Esophagus muscularis mucosa (tissue), 4 donors: ENCODE measurements at regions not wholly inside any gene's neighbourhood (a gene's known extent, or its start where the extent isn't known, plus 50 kb on each side); places are given as distances from the start of the nearest gene placed in this dataset.

Source experiments
- DNase-seq: peaks from one replicate; pipeline ENCODE4 v3.0.0-alpha.2; 2017; ENCODE audit errors: extremely low spot score
- H3K27ac ChIP-seq, 4 donors: fragments of 200-600 bp; sonication (generic); replicated peaks in 1 of 4; 1 replicate in 3 of 4; 2 replicates in 1 of 4; pipeline ENCODE4 v1.5.1; 2016 to 2019; ENCODE audit warnings: mild to moderate bottlenecking in 1 of 4
- H3K27me3 ChIP-seq, 4 donors: fragments of 200-600 bp; sonication (generic); one replicate each; pipeline versions ENCODE4 v1.5.1 to v1.6.0; 2016 to 2019
- H3K36me3 ChIP-seq, 4 donors: fragments of 200-600 bp; sonication (generic); one replicate each; pipeline ENCODE4 v1.5.1; 2016 to 2019
- H3K4me1 ChIP-seq, 4 donors: fragments of 200-600 bp; sonication (generic); one replicate each; pipeline ENCODE4 v1.5.1; 2016 to 2019
- H3K4me3 ChIP-seq, 4 donors: fragments of 200-600 bp; sonication (generic); 1 replicate in 2 of 4; 2 replicates in 2 of 4; pipeline ENCODE4 v1.5.1; 2016 to 2019; ENCODE audit warnings: mild to moderate bottlenecking in 4 of 4, moderate library complexity in 1 of 4
- H3K9me3 ChIP-seq, 4 donors: fragments of 200-600 bp; sonication (generic); 1 replicate in 3 of 4; 2 replicates in 1 of 4; pipeline ENCODE4 v1.5.1; 2016 to 2019
- EP300 ChIP-seq: sonication (generic); formaldehyde crosslinking; IDR thresholded peaks from one replicate; pipeline ENCODE4 v1.6.1; 2017; ENCODE audit warnings: antibody characterized with exemption
- POLR2A ChIP-seq: fragments of 450-650 bp; IDR thresholded peaks from one replicate; pipeline ENCODE4 v1.6.1; 2017; ENCODE audit warnings: antibody characterized with exemption, moderate library complexity, mild to moderate bottlenecking, low read depth
- POLR2AphosphoS5 ChIP-seq, 2 donors: sonication (generic); formaldehyde crosslinking; IDR thresholded peaks; one replicate each; pipeline ENCODE4 v1.6.1; 2017; ENCODE audit warnings: antibody characterized with exemption in 2 of 2
- WGBS: methylation state at CpG from one replicate; pipeline ENCODE4 v1.1.5; 2018; 5-methylcytosine and 5-hydroxymethylcytosine counted together
- intact Hi-C: fragments of 100-400 bp; cut with DNase I; formaldehyde crosslinking; loops from one replicate; pipeline ENCODE4 v1.15.1; 2023
- TF ChIP-seq, protein P1 (sequence below), 3 experiments: fragments of 200-600 bp in 2 of 3; fragments of 450-650 bp in 1 of 3; sonication (generic) in 2 of 3; IDR thresholded peaks; one replicate each; pipeline ENCODE4 v1.5.1; 2017 to 2019; ENCODE audit warnings: antibody characterized with exemption in 3 of 3, mild to moderate bottlenecking in 2 of 3, moderate library complexity in 1 of 3

DNA sequence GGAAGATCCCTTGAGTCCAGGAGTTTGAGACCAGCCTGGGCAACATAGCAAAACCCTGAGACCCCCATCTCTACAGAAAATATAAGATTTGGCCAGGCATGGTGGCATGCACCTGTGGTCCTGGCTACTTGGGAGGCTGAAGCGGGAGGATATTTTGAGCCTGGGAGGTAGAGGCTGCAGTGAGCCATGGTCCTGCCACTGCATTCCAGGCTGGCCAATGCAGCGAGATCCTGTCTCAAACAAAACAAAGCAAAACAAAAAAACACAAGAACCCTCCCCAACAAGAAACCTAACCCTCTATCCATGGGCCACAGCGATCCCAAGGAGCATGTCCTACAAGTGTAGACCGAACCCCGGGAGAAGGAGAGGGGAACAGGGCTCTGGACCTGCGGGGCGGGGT is 133.3 kb downstream of the MGAT5B start:
- intact Hi-C loops = no loop called here
- H3K27ac ChIP-seq = no peak overlapping the region
- no peaks in the 10 kb centered on the region for H3K36me3 ChIP-seq
- H3K4me3 ChIP-seq = no peak overlapping the region
- H3K27me3 ChIP-seq = peaks cover 0 to 60% (median 7%) of the 10 kb centered on the region in 4 donors
- H3K4me1 ChIP-seq = no peaks in the 10 kb centered on the region
- WGBS = 96% methylated on average over 7 of the region's 7 CpGs
- no peak for DNase-seq
- TF ChIP-seq, protein P1, sequence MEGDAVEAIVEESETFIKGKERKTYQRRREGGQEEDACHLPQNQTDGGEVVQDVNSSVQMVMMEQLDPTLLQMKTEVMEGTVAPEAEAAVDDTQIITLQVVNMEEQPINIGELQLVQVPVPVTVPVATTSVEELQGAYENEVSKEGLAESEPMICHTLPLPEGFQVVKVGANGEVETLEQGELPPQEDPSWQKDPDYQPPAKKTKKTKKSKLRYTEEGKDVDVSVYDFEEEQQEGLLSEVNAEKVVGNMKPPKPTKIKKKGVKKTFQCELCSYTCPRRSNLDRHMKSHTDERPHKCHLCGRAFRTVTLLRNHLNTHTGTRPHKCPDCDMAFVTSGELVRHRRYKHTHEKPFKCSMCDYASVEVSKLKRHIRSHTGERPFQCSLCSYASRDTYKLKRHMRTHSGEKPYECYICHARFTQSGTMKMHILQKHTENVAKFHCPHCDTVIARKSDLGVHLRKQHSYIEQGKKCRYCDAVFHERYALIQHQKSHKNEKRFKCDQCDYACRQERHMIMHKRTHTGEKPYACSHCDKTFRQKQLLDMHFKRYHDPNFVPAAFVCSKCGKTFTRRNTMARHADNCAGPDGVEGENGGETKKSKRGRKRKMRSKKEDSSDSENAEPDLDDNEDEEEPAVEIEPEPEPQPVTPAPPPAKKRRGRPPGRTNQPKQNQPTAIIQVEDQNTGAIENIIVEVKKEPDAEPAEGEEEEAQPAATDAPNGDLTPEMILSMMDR (IDR thresholded peaks at IDR 0.05) = no peak
- H3K9me3 ChIP-seq = no peaks in the 10 kb centered on the region

GRCh38 chr17:77002103-77003045 is 134.2 kb downstream of the MGAT5B start:
- intact Hi-C loops = no loop called here
- TF ChIP-seq POLR2AphosphoS5 (IDR thresholded peaks at IDR 0.05) (no peak), EP300 (no peak), POLR2A (no peak)
- TF ChIP-seq, protein P1 (IDR thresholded peaks at IDR 0.05) = no peak
- Histone ChIP-seq H3K27me3 (peaks cover 0 to 60% (median 8%) of the 10 kb centered on the region in 4 donors), H3K36me3 (no peaks in the 10 kb centered on the region), H3K27ac (no peak overlapping the region), H3K9me3 (no peaks in the 10 kb centered on the region), H3K4me1 (no peaks in the 10 kb centered on the region), H3K4me3 (no peak overlapping the region)
- 44% methylated on average over 23 of the region's 23 CpGs for WGBS
- DNase-seq = no peak

DNA sequence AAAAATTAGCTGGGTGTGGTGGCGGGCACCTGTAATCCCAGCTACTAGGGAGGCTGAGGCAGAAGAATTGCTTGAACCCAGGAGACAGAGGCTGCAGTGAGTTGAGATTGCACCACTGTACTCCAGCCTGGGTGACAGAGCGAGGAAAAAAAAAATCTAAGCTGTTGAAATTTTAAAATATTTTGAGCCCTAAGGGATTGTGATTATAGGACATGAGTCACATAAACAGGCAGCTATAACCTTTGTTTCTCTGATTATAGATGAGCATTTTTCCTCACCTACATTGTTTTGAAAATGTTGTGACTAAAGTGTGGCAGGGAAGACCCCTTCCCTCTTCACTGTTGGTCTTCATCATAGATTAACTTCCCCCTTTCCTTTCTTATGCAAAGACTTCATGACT is 135.5 kb downstream of the MGAT5B start:
- Histone ChIP-seq H3K27ac (no peak overlapping the region), H3K27me3 (peaks cover 0 to 68% (median 9%) of the 10 kb centered on the region in 4 donors), H3K36me3 (no peaks in the 10 kb centered on the region), H3K9me3 (no peaks in the 10 kb centered on the region), H3K4me1 (no peaks in the 10 kb centered on the region), H3K4me3 (no peak overlapping the region)
- TF ChIP-seq EP300 (no peak), POLR2A (no peak), POLR2AphosphoS5 (IDR thresholded peaks at IDR 0.05) (no peak)
- TF ChIP-seq, protein P1 (IDR thresholded peaks at IDR 0.05) = no peak
- intact Hi-C loops = no loop called here
- no peak for DNase-seq
- 95% methylated on average over 2 of the region's 2 CpGs for WGBS

DNA sequence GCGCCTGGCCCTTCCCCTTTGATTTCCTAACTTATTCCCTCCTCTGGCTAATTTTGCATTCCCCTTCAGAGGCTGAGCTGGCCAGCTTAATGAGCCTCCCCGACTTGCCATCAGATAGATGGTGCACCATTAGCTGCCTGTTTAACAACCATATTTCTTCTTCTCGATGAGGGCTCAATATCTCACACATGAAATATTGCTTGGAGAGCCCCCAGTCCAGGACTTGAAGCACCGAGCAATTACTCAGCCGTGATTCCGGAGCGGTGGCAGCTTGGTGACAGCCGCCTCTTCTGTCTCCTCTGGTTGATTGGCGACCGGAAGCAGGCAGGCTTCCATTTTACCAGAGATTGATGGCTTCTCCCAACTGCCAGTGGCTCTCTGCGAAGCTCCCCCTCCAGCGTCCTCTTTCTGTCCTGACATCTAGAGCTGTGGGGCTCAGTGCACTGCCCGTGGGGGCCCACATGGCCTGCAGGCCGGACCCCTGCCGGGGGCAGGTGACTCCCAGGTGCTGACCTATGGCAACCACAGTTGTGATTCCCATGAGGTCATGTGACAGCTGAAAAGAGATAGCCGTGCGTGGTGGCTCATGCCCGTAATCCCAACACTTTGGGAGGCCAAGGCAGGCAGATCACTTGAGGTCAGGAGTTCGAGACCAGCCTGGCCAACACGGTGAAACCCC is 133.7 kb upstream of the SEC14L1 start:
- Histone ChIP-seq H3K9me3 (peaks cover 0 to 28% (median 24%) of the 10 kb centered on the region in 4 donors), H3K27ac (no peak overlapping the region), H3K27me3 (peaks cover 0 to 53% (median 2%) of the 10 kb centered on the region in 4 donors), H3K4me1 (no peaks in the 10 kb centered on the region), H3K36me3 (no peaks in the 10 kb centered on the region), H3K4me3 (no peak overlapping the region)
- TF ChIP-seq POLR2A = no peak
- no peak for TF ChIP-seq EP300
- TF ChIP-seq, protein P1 (IDR thresholded peaks at IDR 0.05) = no peak
- no peak for TF ChIP-seq POLR2AphosphoS5 (IDR thresholded peaks at IDR 0.05)
- no peak for DNase-seq
- WGBS = 78% methylated on average over 14 of the region's 20 CpGs
- intact Hi-C loops = no loop called here
